SK-N-SH (cell line): ENCODE measurements at regions not wholly inside any gene's neighbourhood (a gene's known extent, or its start where the extent isn't known, plus 50 kb on each side); places are given as distances from the start of the nearest gene placed in this dataset.

Experiments
- CTCF ChIA-PET: fragments of 300-600, 350-600 bp; formaldehyde crosslinking; extraction: SDS; loops from one replicate; lab custom pipeline; 2021; lab: Yijun Ruan, JAX
- POLR2A ChIA-PET: fragments of 350-600 bp; sonication (Branson Sonifier 250); formaldehyde crosslinking; extraction: SDS; loops from one replicate; lab custom pipeline; 2020; ENCODE audit warnings: antibody characterized with exemption, inconsistent platforms; lab: Yijun Ruan, JAX
- DNase-seq: peaks from one replicate; pipeline ENCODE4 v3.0.0; 2012
- H2AFZ ChIP-seq: fragments of 200-600 bp; sonication (generic); 2 replicates; pipeline ENCODE4 v1.8.1; 2016; ENCODE audit warnings: antibody characterized with exemption, mild to moderate bottlenecking, low read depth
- H3F3A ChIP-seq: fragments of 200-600 bp; sonication (generic); replicated peaks from 2 replicates; pipeline ENCODE3; 2016; ENCODE audit warnings: antibody characterized with exemption, mild to moderate bottlenecking; ENCODE audit not compliant: insufficient read depth
- H3K27ac ChIP-seq, 2 experiments: fragments of 200-500 bp in 1 of 2; fragments of 200-600 bp in 1 of 2; sonication (Bioruptor generic) in 1 of 2; sonication (generic), shearing (Covaris generic) in 1 of 2; 2 replicates each; pipeline versions ENCODE4 v1.5.1 to v1.6.1; 2014 to 2016; ENCODE audit warnings: low read depth in 2 of 2, inconsistent platforms in 1 of 2, low read length in 1 of 2, mild to moderate bottlenecking in 1 of 2, mixed read lengths in 1 of 2
- H3K27me3 ChIP-seq: fragments of 200-600 bp; sonication (generic), shearing (Covaris generic); 2 replicates; pipeline ENCODE4 v1.6.1; 2016; ENCODE audit warnings: mixed run types; ENCODE audit not compliant: insufficient read depth
- H3K36me3 ChIP-seq, 2 experiments: fragments of 200-500 bp in 1 of 2; fragments of 200-600 bp in 1 of 2; sonication (Bioruptor generic) in 1 of 2; sonication (generic) in 1 of 2; replicated peaks in 1 of 2; 2 replicates each; pipeline versions ENCODE3 to v1.5.1; 2014 to 2016; ENCODE audit warnings: low read length in 1 of 2, mild to moderate bottlenecking in 1 of 2; ENCODE audit not compliant: insufficient read depth in 2 of 2, control insufficient read depth in 1 of 2
- H3K4me1 ChIP-seq, 2 experiments: fragments of 200-500 bp in 1 of 2; fragments of 200-600 bp in 1 of 2; sonication (Bioruptor generic) in 1 of 2; sonication (generic), shearing (Covaris generic) in 1 of 2; 2 replicates each; pipeline versions ENCODE4 v1.5.1 to v1.6.1; 2014 to 2016; ENCODE audit warnings: low read depth in 1 of 2, low read length in 1 of 2, mixed run types in 1 of 2; ENCODE audit not compliant: insufficient read depth in 2 of 2, control insufficient read depth in 1 of 2
- H3K4me2 ChIP-seq: fragments of 200-600 bp; sonication (generic), shearing (Covaris generic); 2 replicates; pipeline ENCODE4 v1.6.1; 2017; ENCODE audit warnings: mixed run types
- H3K4me3 ChIP-seq, 2 experiments: fragments of 200-500 bp in 1 of 2; fragments of 200-600 bp in 1 of 2; sonication (Bioruptor generic) in 1 of 2; sonication (generic), shearing (Covaris generic) in 1 of 2; 2 replicates each; pipeline versions ENCODE4 v1.5.1 to v1.8.1; 2014 to 2016; ENCODE audit warnings: low read depth in 2 of 2, inconsistent platforms in 1 of 2, low read length in 1 of 2, mild to moderate bottlenecking in 1 of 2, mixed read lengths in 1 of 2, moderate library complexity in 1 of 2
- H3K79me2 ChIP-seq: fragments of 200-600 bp; sonication (generic); 2 replicates; pipeline ENCODE4 v1.8.1; 2017; ENCODE audit warnings: mild to moderate bottlenecking; ENCODE audit not compliant: insufficient read depth
- H3K9ac ChIP-seq: fragments of 200-600 bp; sonication (generic); 2 replicates; pipeline ENCODE4 v1.6.1; 2017; ENCODE audit warnings: mixed run types
- H3K9me2 ChIP-seq: fragments of 200-600 bp; sonication (generic); 2 replicates; pipeline ENCODE4 v1.6.1; 2017; ENCODE audit warnings: mixed run types
- H3K9me3 ChIP-seq: fragments of 200-600 bp; sonication (generic); 2 replicates; pipeline ENCODE4 v1.6.1; 2017; ENCODE audit warnings: mixed run types, mild to moderate bottlenecking, moderate library complexity
- H4K20me1 ChIP-seq: fragments of 200-600 bp; sonication (generic); 2 replicates; pipeline ENCODE4 v1.6.1; 2017; ENCODE audit warnings: mild to moderate bottlenecking, mixed run types; ENCODE audit not compliant: insufficient read depth
- EZH2phosphoT487 ChIP-seq: fragments of 200-600 bp; sonication (generic); IDR thresholded peaks from 2 replicates; pipeline ENCODE4 v1.6.1; 2017; ENCODE audit warnings: low read depth, mixed run types, mild to moderate bottlenecking, antibody characterized with exemption, moderate library complexity, borderline replicate concordance
- FOXM1 ChIP-seq: IDR thresholded peaks from 2 replicates; pipeline ENCODE4 v1.4.0; 2012; ENCODE audit warnings: low read depth, mild to moderate bottlenecking
- GABPA ChIP-seq: IDR thresholded peaks from 2 replicates; pipeline ENCODE4 v1.4.0; 2012; ENCODE audit warnings: low read depth, mild to moderate bottlenecking
- MXI1 ChIP-seq: IDR thresholded peaks from 2 replicates; pipeline ENCODE4 v1.6.1; 2012; ENCODE audit warnings: mild to moderate bottlenecking, low read depth, low read length, improper control_type of control experiment
- NRF1 ChIP-seq: IDR thresholded peaks from 2 replicates; pipeline ENCODE4 v1.6.1; 2012; ENCODE audit warnings: low read depth, mild to moderate bottlenecking, low read length
- POLR2AphosphoS5 ChIP-seq: IDR thresholded peaks from 2 replicates; pipeline ENCODE4 v1.6.1; 2012; ENCODE audit warnings: low read depth, low read length
- RCOR1 ChIP-seq: fragments of 150-350 bp; IDR thresholded peaks from 2 replicates; pipeline ENCODE4 v1.6.1; 2017; ENCODE audit warnings: antibody characterized with exemption, low read length
- SIN3A ChIP-seq: IDR thresholded peaks from 2 replicates; pipeline ENCODE4 v1.6.1; 2012; ENCODE audit warnings: low read depth, mild to moderate bottlenecking, low read length, moderate library complexity, borderline replicate concordance
- SMC3 ChIP-seq: IDR thresholded peaks from 2 replicates; pipeline ENCODE4 v1.6.1; 2012; ENCODE audit warnings: low read depth, low read length, improper control_type of control experiment
- TAF1 ChIP-seq: IDR thresholded peaks from 2 replicates; pipeline ENCODE4 v1.6.1; 2012; ENCODE audit warnings: low read depth, mild to moderate bottlenecking, low read length, moderate library complexity, borderline replicate concordance
- YY1 ChIP-seq: IDR thresholded peaks from 2 replicates; pipeline ENCODE4 v1.4.0; 2012; ENCODE audit warnings: low read depth, mild to moderate bottlenecking
- WGBS: methylation state at CpG from one replicate; pipeline ENCODE4 v1.1.6; 2017; ENCODE audit warnings: low lambda C conversion rate; 5-methylcytosine and 5-hydroxymethylcytosine counted together
- TF ChIP-seq, protein P1 (sequence below): IDR thresholded peaks from 2 replicates; pipeline ENCODE4 v1.6.1; 2012; ENCODE audit warnings: mild to moderate bottlenecking, low read depth, low read length, moderate library complexity
- TF ChIP-seq, protein P2 (sequence below): fragments of 150-350 bp; IDR thresholded peaks from 2 replicates; pipeline ENCODE4 v1.6.1; 2016; ENCODE audit warnings: mild to moderate bottlenecking, low read depth, low read length
- TF ChIP-seq, protein P3 (sequence below): IDR thresholded peaks from 2 replicates; pipeline ENCODE4 v1.4.0; 2012; ENCODE audit warnings: low read depth
- TF ChIP-seq, protein P4 (sequence below): fragments of 150-350 bp; IDR thresholded peaks from 2 replicates; pipeline ENCODE4 v1.6.1; 2017; ENCODE audit warnings: antibody characterized with exemption, low read length, low read depth, borderline replicate concordance
- TF ChIP-seq, protein P5 (sequence below): IDR thresholded peaks from 2 replicates; pipeline ENCODE4 v1.4.0; 2012; ENCODE audit warnings: low read depth, borderline replicate concordance

DNA sequence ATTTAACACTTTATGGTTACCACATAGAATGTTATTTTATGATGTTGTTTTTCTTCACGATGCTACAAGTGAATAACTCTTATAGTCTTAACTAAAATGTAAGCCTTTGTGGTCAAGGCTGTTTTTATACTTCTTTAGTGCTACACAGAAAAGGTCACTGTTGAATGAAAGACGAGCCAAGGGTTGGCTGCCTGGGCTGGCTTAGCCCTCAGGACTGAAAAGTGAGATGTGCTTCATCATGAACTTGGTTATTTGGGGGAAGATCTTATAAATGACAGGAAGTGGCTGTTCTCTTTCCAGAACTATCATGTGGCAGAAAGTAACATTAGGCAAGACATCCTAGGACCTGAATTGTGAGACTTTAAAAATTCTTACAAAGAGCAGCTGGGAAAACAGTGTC, 404.0 kb downstream of the BTBD3 start:
- no peak overlapping the region for H3K9ac ChIP-seq
- H3K27ac ChIP-seq, result no peak overlapping the region
- no peaks in the 10 kb centered on the region for H3K27me3 ChIP-seq
- no peak overlapping the region for H3K4me2 ChIP-seq
- DNase-seq, result no peak
- TF ChIP-seq GABPA (no peak), SMC3 (no peak), EZH2phosphoT487 (no peak), POLR2AphosphoS5 (no peak)
- TF ChIP-seq, all 33 proteins: peak for 0
- Histone ChIP-seq H2AFZ (no peak overlapping the region), H4K20me1 (no peaks in the 10 kb centered on the region), H3K36me3 (no peaks in the 10 kb centered on the region), H3K9me3 (0 out of 2 replicates have a peak, but pooled peaks cover 4% of the 10 kb centered on the region), H3F3A (no peaks in the 10 kb centered on the region), H3K79me2 (no peaks in the 10 kb centered on the region), H3K4me1 (no peaks in the 10 kb centered on the region), H3K9me2 (no peaks in the 10 kb centered on the region), H3K4me3 (no peak overlapping the region)
- CTCF ChIA-PET, result interaction anchor here (1.0 kb wide), 1 partner anchor 10 kb away, joined by 3 read pairs; no protein-coding TSS in a partner anchor
- 8% methylated on average over 2 of the region's 2 CpGs for WGBS
- POLR2A ChIA-PET, result no interaction called here

DNA sequence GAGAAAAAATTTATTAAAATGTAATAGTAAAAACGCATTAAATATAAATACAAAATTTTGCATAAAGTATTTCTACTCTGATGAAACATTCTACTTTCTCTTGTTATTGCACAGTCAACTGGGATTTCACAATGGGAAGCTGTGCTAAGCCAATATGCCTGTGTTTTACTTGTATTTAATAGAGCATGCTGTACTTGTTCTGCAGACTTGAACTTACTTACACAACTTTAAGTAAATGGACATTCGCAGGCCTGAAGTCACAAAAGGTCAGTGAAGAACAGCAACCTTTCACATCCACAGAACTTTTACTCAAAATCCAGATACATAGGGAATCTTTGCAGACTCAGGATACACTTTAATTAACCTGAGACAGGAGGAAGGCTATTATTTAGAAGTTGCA, 409.5 kb downstream of the BTBD3 start:
- ChIA-PET CTCF (no interaction called here), POLR2A (no interaction called here)
- H3K27me3 ChIP-seq, result no peaks in the 10 kb centered on the region
- no peaks in the 10 kb centered on the region for H4K20me1 ChIP-seq
- H3K36me3 ChIP-seq, result no peaks in the 10 kb centered on the region
- WGBS, result 53% methylated on average over 2 of the region's 2 CpGs
- no peak for DNase-seq
- no peak overlapping the region for H3K4me3 ChIP-seq
- no peaks in the 10 kb centered on the region for H3K9me2 ChIP-seq
- TF ChIP-seq, protein P1, sequence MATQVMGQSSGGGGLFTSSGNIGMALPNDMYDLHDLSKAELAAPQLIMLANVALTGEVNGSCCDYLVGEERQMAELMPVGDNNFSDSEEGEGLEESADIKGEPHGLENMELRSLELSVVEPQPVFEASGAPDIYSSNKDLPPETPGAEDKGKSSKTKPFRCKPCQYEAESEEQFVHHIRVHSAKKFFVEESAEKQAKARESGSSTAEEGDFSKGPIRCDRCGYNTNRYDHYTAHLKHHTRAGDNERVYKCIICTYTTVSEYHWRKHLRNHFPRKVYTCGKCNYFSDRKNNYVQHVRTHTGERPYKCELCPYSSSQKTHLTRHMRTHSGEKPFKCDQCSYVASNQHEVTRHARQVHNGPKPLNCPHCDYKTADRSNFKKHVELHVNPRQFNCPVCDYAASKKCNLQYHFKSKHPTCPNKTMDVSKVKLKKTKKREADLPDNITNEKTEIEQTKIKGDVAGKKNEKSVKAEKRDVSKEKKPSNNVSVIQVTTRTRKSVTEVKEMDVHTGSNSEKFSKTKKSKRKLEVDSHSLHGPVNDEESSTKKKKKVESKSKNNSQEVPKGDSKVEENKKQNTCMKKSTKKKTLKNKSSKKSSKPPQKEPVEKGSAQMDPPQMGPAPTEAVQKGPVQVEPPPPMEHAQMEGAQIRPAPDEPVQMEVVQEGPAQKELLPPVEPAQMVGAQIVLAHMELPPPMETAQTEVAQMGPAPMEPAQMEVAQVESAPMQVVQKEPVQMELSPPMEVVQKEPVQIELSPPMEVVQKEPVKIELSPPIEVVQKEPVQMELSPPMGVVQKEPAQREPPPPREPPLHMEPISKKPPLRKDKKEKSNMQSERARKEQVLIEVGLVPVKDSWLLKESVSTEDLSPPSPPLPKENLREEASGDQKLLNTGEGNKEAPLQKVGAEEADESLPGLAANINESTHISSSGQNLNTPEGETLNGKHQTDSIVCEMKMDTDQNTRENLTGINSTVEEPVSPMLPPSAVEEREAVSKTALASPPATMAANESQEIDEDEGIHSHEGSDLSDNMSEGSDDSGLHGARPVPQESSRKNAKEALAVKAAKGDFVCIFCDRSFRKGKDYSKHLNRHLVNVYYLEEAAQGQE, result no peak
- TF ChIP-seq, protein P2, sequence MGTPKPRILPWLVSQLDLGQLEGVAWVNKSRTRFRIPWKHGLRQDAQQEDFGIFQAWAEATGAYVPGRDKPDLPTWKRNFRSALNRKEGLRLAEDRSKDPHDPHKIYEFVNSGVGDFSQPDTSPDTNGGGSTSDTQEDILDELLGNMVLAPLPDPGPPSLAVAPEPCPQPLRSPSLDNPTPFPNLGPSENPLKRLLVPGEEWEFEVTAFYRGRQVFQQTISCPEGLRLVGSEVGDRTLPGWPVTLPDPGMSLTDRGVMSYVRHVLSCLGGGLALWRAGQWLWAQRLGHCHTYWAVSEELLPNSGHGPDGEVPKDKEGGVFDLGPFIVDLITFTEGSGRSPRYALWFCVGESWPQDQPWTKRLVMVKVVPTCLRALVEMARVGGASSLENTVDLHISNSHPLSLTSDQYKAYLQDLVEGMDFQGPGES, result no peak
- TF ChIP-seq FOXM1 (no peak), SIN3A (no peak), NRF1 (no peak), RCOR1 (no peak), SMC3 (no peak), TAF1 (no peak), MXI1 (no peak), YY1 (no peak), EZH2phosphoT487 (no peak)
- TF ChIP-seq, protein P3, sequence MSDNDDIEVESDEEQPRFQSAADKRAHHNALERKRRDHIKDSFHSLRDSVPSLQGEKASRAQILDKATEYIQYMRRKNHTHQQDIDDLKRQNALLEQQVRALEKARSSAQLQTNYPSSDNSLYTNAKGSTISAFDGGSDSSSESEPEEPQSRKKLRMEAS, result no peak
- TF ChIP-seq, protein P4, sequence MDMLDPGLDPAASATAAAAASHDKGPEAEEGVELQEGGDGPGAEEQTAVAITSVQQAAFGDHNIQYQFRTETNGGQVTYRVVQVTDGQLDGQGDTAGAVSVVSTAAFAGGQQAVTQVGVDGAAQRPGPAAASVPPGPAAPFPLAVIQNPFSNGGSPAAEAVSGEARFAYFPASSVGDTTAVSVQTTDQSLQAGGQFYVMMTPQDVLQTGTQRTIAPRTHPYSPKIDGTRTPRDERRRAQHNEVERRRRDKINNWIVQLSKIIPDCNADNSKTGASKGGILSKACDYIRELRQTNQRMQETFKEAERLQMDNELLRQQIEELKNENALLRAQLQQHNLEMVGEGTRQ, result no peak
- TF ChIP-seq, protein P5, sequence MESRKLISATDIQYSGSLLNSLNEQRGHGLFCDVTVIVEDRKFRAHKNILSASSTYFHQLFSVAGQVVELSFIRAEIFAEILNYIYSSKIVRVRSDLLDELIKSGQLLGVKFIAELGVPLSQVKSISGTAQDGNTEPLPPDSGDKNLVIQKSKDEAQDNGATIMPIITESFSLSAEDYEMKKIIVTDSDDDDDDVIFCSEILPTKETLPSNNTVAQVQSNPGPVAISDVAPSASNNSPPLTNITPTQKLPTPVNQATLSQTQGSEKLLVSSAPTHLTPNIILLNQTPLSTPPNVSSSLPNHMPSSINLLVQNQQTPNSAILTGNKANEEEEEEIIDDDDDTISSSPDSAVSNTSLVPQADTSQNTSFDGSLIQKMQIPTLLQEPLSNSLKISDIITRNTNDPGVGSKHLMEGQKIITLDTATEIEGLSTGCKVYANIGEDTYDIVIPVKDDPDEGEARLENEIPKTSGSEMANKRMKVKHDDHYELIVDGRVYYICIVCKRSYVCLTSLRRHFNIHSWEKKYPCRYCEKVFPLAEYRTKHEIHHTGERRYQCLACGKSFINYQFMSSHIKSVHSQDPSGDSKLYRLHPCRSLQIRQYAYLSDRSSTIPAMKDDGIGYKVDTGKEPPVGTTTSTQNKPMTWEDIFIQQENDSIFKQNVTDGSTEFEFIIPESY, result no peak
- TF ChIP-seq, all 33 proteins: peak for 0
- H3K4me2 ChIP-seq, result no peak overlapping the region
- no peaks in the 10 kb centered on the region for H3F3A ChIP-seq
- H3K9ac ChIP-seq, result no peak overlapping the region
- no peaks in the 10 kb centered on the region for H3K4me1 ChIP-seq
- H2AFZ ChIP-seq, result no peak overlapping the region
- peaks cover 6% of the 10 kb centered on the region; the same call in 1 of the 2 replicates for H3K9me3 ChIP-seq
- no peak overlapping the region for H3K27ac ChIP-seq
- H3K79me2 ChIP-seq, result no peaks in the 10 kb centered on the region
